MCF 10A (cell line): ENCODE measurements at regions not wholly inside any gene's neighbourhood (a gene's known extent, or its start where the extent isn't known, plus 50 kb on each side); places are given as distances from the start of the nearest gene placed in this dataset.

ENCODE experiments used
- BruUV-seq: library from RNA; stranded (reverse); fragments of 400-500 nt; replicated peaks from 2 replicates; lab custom pipeline; 2021; lab: Mats Ljungman, UMichigan
- CTCF ChIA-PET: fragments of 300-600 bp; sonication (Branson Sonifier 250); formaldehyde crosslinking; extraction: SDS; loops from one replicate; lab custom pipeline; 2021; ENCODE audit warnings: antibody characterized with exemption, inconsistent platforms; lab: Yijun Ruan, JAX
- POLR2A ChIA-PET: fragments of 300-600, 350-650 bp; sonication (Branson Sonifier 250); formaldehyde crosslinking; extraction: SDS; loops from one replicate; lab custom pipeline; 2020; ENCODE audit warnings: antibody characterized with exemption, inconsistent platforms; lab: Yijun Ruan, JAX
- DNase-seq: peaks from one replicate; pipeline ENCODE4 v3.0.0-alpha.2; 2018; ENCODE audit not compliant: unreplicated experiment
- H3K27ac Mint-ChIP-seq: one replicate; pipeline ENCODE4 v1.8.0; 2022; ENCODE audit warnings: mild to moderate bottlenecking, low read depth, mixed read lengths; ENCODE audit not compliant: unreplicated experiment
- H3K27me3 Mint-ChIP-seq: one replicate; pipeline ENCODE4 v1.8.0; 2022; ENCODE audit warnings: mixed read lengths; ENCODE audit not compliant: insufficient read depth, unreplicated experiment
- H3K36me3 Mint-ChIP-seq: one replicate; pipeline ENCODE4 v1.8.0; 2022; ENCODE audit warnings: mild to moderate bottlenecking, moderate library complexity, mixed read lengths; ENCODE audit not compliant: insufficient read depth, unreplicated experiment
- H3K4me1 Mint-ChIP-seq: one replicate; pipeline ENCODE4 v1.8.0; 2022; ENCODE audit warnings: mixed read lengths; ENCODE audit not compliant: insufficient read depth, unreplicated experiment
- H3K4me3 Mint-ChIP-seq: one replicate; pipeline ENCODE4 v1.8.0; 2022; ENCODE audit warnings: mild to moderate bottlenecking, moderate library complexity, mixed read lengths; ENCODE audit not compliant: unreplicated experiment
- H3K9me3 Mint-ChIP-seq: one replicate; pipeline ENCODE4 v1.8.0; 2022; ENCODE audit warnings: mixed read lengths; ENCODE audit not compliant: unreplicated experiment
- intact Hi-C: fragments of 100-400 bp; cut with micrococcal nuclease; formaldehyde crosslinking; loops from 2 replicates; pipeline ENCODE4 v1.14.1; 2022
- TF ChIP-seq, protein P1 (sequence below): fragments of 200-600 bp; IDR thresholded peaks from one replicate; pipeline ENCODE4 v1.8.0; 2022; ENCODE audit warnings: antibody characterized with exemption, mild to moderate bottlenecking; ENCODE audit not compliant: unreplicated experiment

DNA sequence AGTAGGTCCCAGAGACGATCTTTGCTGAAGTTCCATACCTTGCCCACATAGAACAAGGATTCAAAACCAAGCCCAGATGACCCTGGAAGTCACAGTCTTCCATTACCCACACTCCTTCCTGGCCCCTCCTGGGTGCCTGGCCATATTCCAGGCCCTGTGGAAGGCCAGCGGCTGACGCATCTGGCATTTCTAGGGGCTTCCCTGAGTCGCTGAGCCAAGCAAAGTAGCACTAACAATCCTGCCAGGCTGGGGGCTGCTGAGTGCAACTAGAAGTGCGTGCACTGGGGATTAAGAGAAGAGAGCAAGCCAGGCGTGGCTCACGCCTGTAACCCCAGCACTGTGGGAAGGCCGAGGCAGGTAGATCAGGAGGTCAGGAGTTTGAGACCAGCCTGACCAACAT is 175.2 kb upstream of the CPEB2 start:
- intact Hi-C loops = no loop called here

DNA sequence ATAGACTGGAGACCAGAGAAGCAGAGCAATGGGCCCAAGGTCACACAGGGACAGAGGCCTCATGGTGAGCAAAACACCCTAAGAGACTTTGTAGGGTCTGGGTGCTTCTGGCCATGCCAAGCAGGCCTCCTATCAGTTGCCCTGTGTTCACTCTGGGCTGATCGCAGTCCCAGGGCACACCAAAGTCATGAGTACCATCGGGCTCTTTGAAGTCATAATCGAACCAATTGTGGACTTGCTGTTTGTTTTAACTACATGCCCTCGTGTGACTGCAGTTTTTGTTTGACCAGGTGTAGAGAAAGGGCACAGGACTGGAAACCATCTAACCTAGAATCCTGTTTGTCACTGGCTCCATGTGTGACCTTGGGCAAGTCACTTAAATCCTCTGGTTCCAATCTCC is 172.5 kb upstream of the CPEB2 start:
- no peaks in the 10 kb centered on the region for H3K9me3 Mint-ChIP-seq
- peaks cover 4% of the 10 kb centered on the region for H3K36me3 Mint-ChIP-seq
- no TSS peak for BruUV-seq
- TF ChIP-seq, protein P1, sequence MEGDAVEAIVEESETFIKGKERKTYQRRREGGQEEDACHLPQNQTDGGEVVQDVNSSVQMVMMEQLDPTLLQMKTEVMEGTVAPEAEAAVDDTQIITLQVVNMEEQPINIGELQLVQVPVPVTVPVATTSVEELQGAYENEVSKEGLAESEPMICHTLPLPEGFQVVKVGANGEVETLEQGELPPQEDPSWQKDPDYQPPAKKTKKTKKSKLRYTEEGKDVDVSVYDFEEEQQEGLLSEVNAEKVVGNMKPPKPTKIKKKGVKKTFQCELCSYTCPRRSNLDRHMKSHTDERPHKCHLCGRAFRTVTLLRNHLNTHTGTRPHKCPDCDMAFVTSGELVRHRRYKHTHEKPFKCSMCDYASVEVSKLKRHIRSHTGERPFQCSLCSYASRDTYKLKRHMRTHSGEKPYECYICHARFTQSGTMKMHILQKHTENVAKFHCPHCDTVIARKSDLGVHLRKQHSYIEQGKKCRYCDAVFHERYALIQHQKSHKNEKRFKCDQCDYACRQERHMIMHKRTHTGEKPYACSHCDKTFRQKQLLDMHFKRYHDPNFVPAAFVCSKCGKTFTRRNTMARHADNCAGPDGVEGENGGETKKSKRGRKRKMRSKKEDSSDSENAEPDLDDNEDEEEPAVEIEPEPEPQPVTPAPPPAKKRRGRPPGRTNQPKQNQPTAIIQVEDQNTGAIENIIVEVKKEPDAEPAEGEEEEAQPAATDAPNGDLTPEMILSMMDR = no peak
- intact Hi-C loops = no loop called here
- H3K27ac Mint-ChIP-seq = no peak overlapping the region
- no peak overlapping the region for H3K4me3 Mint-ChIP-seq
- peaks cover 10% of the 10 kb centered on the region for H3K4me1 Mint-ChIP-seq
- no peak for DNase-seq
- ChIA-PET CTCF (interaction anchor here (0.6 to 1.0 kb wide), 3 partner anchors 9 to 79 kb away, joined by 3 read pairs; no protein-coding TSS in a partner anchor), POLR2A (interaction anchor here (1.0 kb wide), 2 partner anchors 22 to 27 kb away, joined by 3 to 5 read pairs; no protein-coding TSS in a partner anchor)
- no peaks in the 10 kb centered on the region for H3K27me3 Mint-ChIP-seq

More for the DNA sequence above, 175.2 kb upstream of the CPEB2 start:
- Mint-ChIP-seq H3K36me3 (peaks cover 4% of the 10 kb centered on the region), H3K27ac (no peak overlapping the region), H3K4me1 (peaks cover 10% of the 10 kb centered on the region), H3K9me3 (no peaks in the 10 kb centered on the region), H3K27me3 (no peaks in the 10 kb centered on the region), H3K4me3 (no peak overlapping the region)
- CTCF ChIA-PET = no interaction called here
- no TSS peak for BruUV-seq
- no peak for DNase-seq
- TF ChIP-seq, protein P1 = no peak
- POLR2A ChIA-PET = no interaction called here

DNA sequence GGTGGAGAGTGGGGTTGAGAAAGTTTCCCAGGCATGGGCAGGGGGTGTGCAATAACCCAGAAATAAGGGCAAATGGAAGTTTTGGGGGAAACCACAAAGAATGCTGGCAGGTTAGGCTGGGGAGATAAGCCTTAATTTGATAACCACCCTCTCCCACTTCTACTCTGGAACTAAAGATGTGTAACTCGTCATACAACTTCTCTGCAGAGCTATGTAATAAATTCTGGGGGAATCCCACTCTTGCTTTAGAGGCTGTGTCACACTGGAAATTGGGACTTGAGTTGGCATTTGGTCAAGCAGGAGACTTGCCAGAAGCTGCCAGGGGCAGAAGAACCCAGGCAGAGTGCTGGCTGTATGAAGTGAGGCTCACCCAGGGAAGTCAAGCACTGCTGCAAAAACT is 170.9 kb upstream of the CPEB2 start:
- TF ChIP-seq, protein P1 = no peak
- CTCF ChIA-PET = no interaction called here
- POLR2A ChIA-PET = no interaction called here
- no TSS peak for BruUV-seq
- Mint-ChIP-seq H3K27ac (no peak overlapping the region), H3K36me3 (peaks cover 4% of the 10 kb centered on the region), H3K27me3 (no peaks in the 10 kb centered on the region), H3K4me1 (peaks cover 10% of the 10 kb centered on the region), H3K4me3 (no peak overlapping the region), H3K9me3 (no peaks in the 10 kb centered on the region)
- intact Hi-C loops = no loop called here
- DNase-seq = peak; percentile 11

DNA sequence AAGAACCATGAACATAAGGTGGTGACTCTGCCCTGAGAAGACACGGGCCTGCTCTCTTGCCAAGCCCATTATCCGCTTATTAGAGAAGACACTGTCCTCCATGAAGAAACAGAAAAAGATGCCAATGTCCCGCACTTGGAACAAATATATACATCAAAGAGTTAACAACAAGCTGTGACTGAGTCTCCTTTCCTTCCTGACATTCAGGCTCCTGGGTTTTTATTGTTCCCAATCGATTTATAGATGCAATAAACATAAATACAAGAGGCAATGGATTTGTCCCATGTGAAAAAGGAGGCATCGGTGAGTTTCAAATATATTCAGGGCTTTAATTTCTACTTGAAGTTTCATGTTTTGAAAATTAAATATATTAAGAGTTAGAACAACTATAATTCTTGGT is 169.2 kb upstream of the CPEB2 start:
- ChIA-PET POLR2A (no interaction called here), CTCF (no interaction called here)
- TF ChIP-seq, protein P1 = no peak
- Mint-ChIP-seq H3K9me3 (no peaks in the 10 kb centered on the region), H3K27ac (no peak overlapping the region), H3K36me3 (peaks cover 4% of the 10 kb centered on the region), H3K4me1 (peaks cover 10% of the 10 kb centered on the region), H3K4me3 (no peak overlapping the region), H3K27me3 (no peaks in the 10 kb centered on the region)
- intact Hi-C loops = no loop called here
- DNase-seq = no peak
- no TSS peak for BruUV-seq
